IPS-20b (cell line): ENCODE measurements at regions not wholly inside any gene's neighbourhood (a gene's known extent, or its start where the extent isn't known, plus 50 kb on each side); places are given as distances from the start of the nearest gene placed in this dataset.
"Not testable (repeated sequence)": the region's sequence is repeated elsewhere in the genome, so short reads cannot be mapped to it uniquely, and the experiment has no call there.

ENCODE experiments used
- H3K27ac ChIP-seq: one replicate; pipeline ENCODE4 v1.5.1; 2013; ENCODE audit warnings: low read length
- H3K27me3 ChIP-seq: 2 replicates; pipeline ENCODE4 v1.6.1; 2013; ENCODE audit warnings: mild to moderate bottlenecking, low read length, inconsistent platforms; ENCODE audit not compliant: insufficient read depth
- H3K36me3 ChIP-seq: 2 replicates; pipeline ENCODE4 v1.6.1; 2013; ENCODE audit warnings: low read depth, mild to moderate bottlenecking, inconsistent platforms, low read length, moderate library complexity; ENCODE audit not compliant: insufficient read depth
- H3K4me1 ChIP-seq: 2 replicates; pipeline ENCODE4 v1.6.1; 2013; ENCODE audit warnings: mild to moderate bottlenecking, control low read depth, inconsistent platforms, low read length, moderate library complexity; ENCODE audit not compliant: insufficient read depth
- H3K4me3 ChIP-seq: 2 replicates; pipeline ENCODE4 v1.5.1; 2013; ENCODE audit warnings: mild to moderate bottlenecking, low read length, inconsistent platforms
- H3K9ac ChIP-seq: 2 replicates; pipeline ENCODE4 v1.6.1; 2013; ENCODE audit warnings: low read depth, mild to moderate bottlenecking, inconsistent platforms, low read length, moderate library complexity
- H3K9me3 ChIP-seq: 2 replicates; pipeline ENCODE4 v1.6.1; 2013; ENCODE audit warnings: mild to moderate bottlenecking, low read depth, low read length, inconsistent platforms; ENCODE audit not compliant: insufficient read depth

GRCh38 chr13:81388400-81388799 lies 1047.5 kb upstream of the SPRY2 start:
- Histone ChIP-seq H3K27me3 (no peaks in the 10 kb centered on the region), H3K36me3 (no peaks in the 10 kb centered on the region), H3K27ac (no peak overlapping the region), H3K9me3 (no peaks in the 10 kb centered on the region), H3K9ac (no peak overlapping the region), H3K4me1 (peaks cover 9% of the 10 kb centered on the region; the same call in 1 of the 2 replicates), H3K4me3 (no peak overlapping the region)

GRCh38 chr13:81383444-81383843 lies 1042.5 kb upstream of the SPRY2 start:
- H3K36me3 ChIP-seq: no peaks in the 10 kb centered on the region
- H3K27ac ChIP-seq: no peak overlapping the region
- no peak overlapping the region for H3K4me3 ChIP-seq
- H3K4me1 ChIP-seq: peaks cover 5% of the 10 kb centered on the region; the same call in 1 of the 2 replicates
- H3K9me3 ChIP-seq: no peaks in the 10 kb centered on the region
- no peaks in the 10 kb centered on the region for H3K27me3 ChIP-seq
- no peak overlapping the region for H3K9ac ChIP-seq

GRCh38 chr13:81382246-81382645 lies 1041.3 kb upstream of the SPRY2 start:
- H3K9me3 ChIP-seq: no peaks in the 10 kb centered on the region
- no peaks in the 10 kb centered on the region for H3K36me3 ChIP-seq
- no peak overlapping the region for H3K27ac ChIP-seq
- no peaks in the 10 kb centered on the region for H3K27me3 ChIP-seq
- peaks cover 5% of the 10 kb centered on the region; the same call in 1 of the 2 replicates for H3K4me1 ChIP-seq
- H3K4me3 ChIP-seq: no peak overlapping the region
- H3K9ac ChIP-seq: no peak overlapping the region

- H3K27ac ChIP-seq: no peak overlapping the region
- no peaks in the 10 kb centered on the region for H3K9me3 ChIP-seq
- no peak overlapping the region for H3K9ac ChIP-seq
- H3K27me3 ChIP-seq: no peaks in the 10 kb centered on the region
- H3K4me1 ChIP-seq: peaks cover 5% of the 10 kb centered on the region; the same call in 1 of the 2 replicates
- no peak overlapping the region for H3K4me3 ChIP-seq
- H3K36me3 ChIP-seq: no peaks in the 10 kb centered on the region
Measured at GRCh38 chr13:81381560-81381959, 1040.6 kb upstream of the SPRY2 start.

- Histone ChIP-seq H3K9me3 (no peaks in the 10 kb centered on the region), H3K4me1 (peaks cover 5% of the 10 kb centered on the region; the same call in 1 of the 2 replicates), H3K27me3 (no peaks in the 10 kb centered on the region), H3K36me3 (no peaks in the 10 kb centered on the region), H3K27ac (no peak overlapping the region), H3K9ac (no peak overlapping the region), H3K4me3 (no peak overlapping the region)
Measured at GRCh38 chr13:81379183-81379582, 1038.3 kb upstream of the SPRY2 start.

GRCh38 chr13:81377921-81378320 lies 1037.0 kb upstream of the SPRY2 start:
- Histone ChIP-seq H3K36me3 (no peaks in the 10 kb centered on the region), H3K27ac (no peak overlapping the region), H3K9ac (no peak overlapping the region), H3K9me3 (no peaks in the 10 kb centered on the region), H3K4me3 (no peak overlapping the region), H3K27me3 (no peaks in the 10 kb centered on the region), H3K4me1 (peaks cover 5% of the 10 kb centered on the region; the same call in 1 of the 2 replicates)

GRCh38 chr13:81375709-81376108 lies 1034.8 kb upstream of the SPRY2 start:
- Histone ChIP-seq H3K9me3 (no peaks in the 10 kb centered on the region), H3K9ac (no peak overlapping the region), H3K4me1 (no peaks in the 10 kb centered on the region), H3K27ac (no peak overlapping the region), H3K4me3 (no peak overlapping the region), H3K36me3 (no peaks in the 10 kb centered on the region), H3K27me3 (no peaks in the 10 kb centered on the region)

GRCh38 chr13:81362711-81363110 lies 1021.8 kb upstream of the SPRY2 start:
- not testable (repeated sequence) for H3K36me3 ChIP-seq, H3K27ac ChIP-seq, H3K9me3 ChIP-seq, H3K9ac ChIP-seq, H3K27me3 ChIP-seq, H3K4me3 ChIP-seq, H3K4me1 ChIP-seq

- Histone ChIP-seq H3K27me3 (no peaks in the 10 kb centered on the region), H3K9ac (no peak overlapping the region), H3K36me3 (no peaks in the 10 kb centered on the region), H3K4me1 (no peaks in the 10 kb centered on the region), H3K4me3 (no peak overlapping the region), H3K27ac (no peak overlapping the region), H3K9me3 (no peaks in the 10 kb centered on the region)
Measured at GRCh38 chr13:81350056-81350455, 1009.1 kb upstream of the SPRY2 start.

GRCh38 chr13:81340118-81341069 lies 999.5 kb upstream of the SPRY2 start:
- not testable (repeated sequence) for H3K9ac ChIP-seq, H3K4me3 ChIP-seq, H3K27me3 ChIP-seq, H3K9me3 ChIP-seq, H3K36me3 ChIP-seq, H3K4me1 ChIP-seq, H3K27ac ChIP-seq

GRCh38 chr13:81339666-81340065 lies 998.7 kb upstream of the SPRY2 start:
- H3K4me1 ChIP-seq, H3K9me3 ChIP-seq, H3K9ac ChIP-seq, H3K27ac ChIP-seq, H3K4me3 ChIP-seq, H3K36me3 ChIP-seq, H3K27me3 ChIP-seq: not testable (repeated sequence)

GRCh38 chr13:81334481-81334880 lies 993.6 kb upstream of the SPRY2 start:
- Histone ChIP-seq H3K27me3 (no peaks in the 10 kb centered on the region), H3K4me1 (no peaks in the 10 kb centered on the region), H3K9ac (no peak overlapping the region), H3K27ac (no peak overlapping the region), H3K4me3 (no peak overlapping the region), H3K9me3 (peaks cover 10% of the 10 kb centered on the region; the same call in 1 of the 2 replicates), H3K36me3 (no peaks in the 10 kb centered on the region)
